ENCODE measurements at regions not wholly inside any gene's neighbourhood (a gene's known extent, or its start where the extent isn't known, plus 50 kb on each side); places are given as distances from the start of the nearest gene placed in this dataset.

DNA sequence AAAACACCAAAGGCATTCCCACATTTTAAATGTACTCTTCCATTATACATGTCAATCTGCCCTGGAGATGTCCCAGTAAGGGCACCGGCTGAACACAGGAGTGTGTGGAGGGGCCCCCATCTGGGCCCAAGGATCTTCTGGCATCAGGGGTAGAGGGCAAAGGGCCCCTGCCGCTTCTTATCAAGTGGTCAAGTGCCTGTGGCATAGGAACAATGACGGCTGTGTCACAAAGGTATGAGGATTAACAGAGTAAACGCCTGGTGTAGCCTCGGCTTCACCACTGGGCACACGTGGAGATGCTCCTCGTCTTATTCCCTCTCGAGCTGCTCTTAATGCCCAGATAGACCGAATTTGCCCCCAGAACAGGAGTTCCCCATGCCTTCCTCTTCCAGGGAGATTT is 169.7 kb upstream of the GLI2 start:
- 86% methylated on average over 9 of the region's 9 CpGs; no CpG with 5 or more reads in 1 of the 2 experiments for WGBS, 2 experiments (ENCODE audit: extremely low coverage in 1 of 2, insufficient coverage in 1 of 2, insufficient read length in 1 of 2, insufficient replicate concordance in 2 of 2, low coverage in 1 of 2, low lambda C conversion rate in 2 of 2, missing lambda C conversion rate in 1 of 2)
- no peak overlapping the region for H2BK120ac ChIP-seq (replicated peaks; ENCODE audit: low read depth, low read length)
- H3K27me3 ChIP-seq (replicated peaks in 1 of 4; ENCODE audit: control insufficient read depth in 3 of 4, extremely low read depth in 1 of 4, insufficient read depth in 3 of 4, low read length in 3 of 4) = peaks cover 0 to 6% (median 3%) of the 10 kb centered on the region in 4 experiments; a peak in 2 of 7 replicates
- H3K4me3 ChIP-seq (ENCODE audit: extremely low read depth in 1 of 4, insufficient read depth in 2 of 4, low read depth in 3 of 4, low read length in 4 of 4) = no peak overlapping the region
- no peak overlapping the region for H4K5ac ChIP-seq (ENCODE audit: insufficient read length, low read depth, low read length)
- H4K91ac ChIP-seq (replicated peaks; ENCODE audit: insufficient read length, low read length) = no peak overlapping the region
- no peak overlapping the region for H3K18ac ChIP-seq (ENCODE audit: extremely low read depth, low read length)
- H2BK20ac ChIP-seq (ENCODE audit: low read length) = no peak overlapping the region
- H3K9me3 ChIP-seq (ENCODE audit: insufficient read depth in 2 of 2, low read depth in 1 of 2, low read length in 1 of 2) = no peaks in the 10 kb centered on the region
- no peak overlapping the region for H3K56ac ChIP-seq (replicated peaks; ENCODE audit: insufficient read length, low read depth, low read length)
- TF ChIP-seq NANOG (IDR thresholded peaks at IDR 0.05; ENCODE audit: insufficient read depth, low read depth, low read length, poor library complexity, severe bottlenecking) (no peak), SIRT6 (IDR thresholded peaks at IDR 0.05; ENCODE audit: low read length) (no peak), SIX5 (IDR thresholded peaks at IDR 0.05; ENCODE audit: low read depth, low read length) (no peak), BCL11A (IDR thresholded peaks at IDR 0.05; ENCODE audit: low read depth in 2 of 2, low read length in 2 of 2) (no peak)
- peaks cover 0 to 4% (median 3%) of the 10 kb centered on the region in 4 experiments; a peak in 4 of 7 replicates for H3K4me1 ChIP-seq (replicated peaks in 1 of 4; ENCODE audit: control insufficient read depth in 3 of 4, insufficient read depth in 4 of 4, low read length in 3 of 4)
- H3K14ac ChIP-seq (ENCODE audit: insufficient read length) = no peak overlapping the region
- ChIA-PET CTCF (ENCODE audit: partially characterized antibody) (interaction anchor here (1.1 to 2.4 kb wide), 5 partner anchors 18 to 110 kb away, joined by 3 to 11 read pairs (median 3); no protein-coding TSS in a partner anchor), POLR2A (ENCODE audit: partially characterized antibody) (no interaction called here)
- no peaks in the 10 kb centered on the region for H3K79me1 ChIP-seq (ENCODE audit: low read depth, low read length)
- no peak overlapping the region for H3K27ac ChIP-seq (ENCODE audit: low read depth, low read length)
- DNase-seq (ENCODE audit: low read depth in 1 of 2, low spot score in 2 of 2) (no peak), FAIRE-seq (no peak)
- H2BK12ac ChIP-seq (ENCODE audit: low read depth, low read length) = no peak overlapping the region
- H2BK15ac ChIP-seq (ENCODE audit: low read length) = no peak overlapping the region
- no peaks in the 10 kb centered on the region for H3K79me2 ChIP-seq (ENCODE audit: control insufficient read depth in 1 of 2, insufficient read depth in 2 of 2, low read length in 2 of 2)
- H4K20me1 ChIP-seq (replicated peaks in 1 of 2; ENCODE audit: control insufficient read depth in 1 of 2, insufficient read depth in 2 of 2, low read length in 2 of 2) = peaks cover 2 to 3% of the 10 kb centered on the region in 2 experiments
- H3K4ac ChIP-seq (replicated peaks; ENCODE audit: insufficient read length, low read depth, low read length) = no peak overlapping the region
- no peak overlapping the region for H3K23ac ChIP-seq (ENCODE audit: insufficient read length)
- no peak overlapping the region for H4K8ac ChIP-seq (ENCODE audit: extremely low read depth, insufficient read depth, low read length)
- no peak overlapping the region for H3K4me2 ChIP-seq (ENCODE audit: insufficient read depth in 1 of 2, low read depth in 2 of 2, low read length in 2 of 2)
- no peak overlapping the region for H2AFZ ChIP-seq (ENCODE audit: low read length)
- no peak overlapping the region for H2AK5ac ChIP-seq (ENCODE audit: low read depth, low read length)
- no peak overlapping the region for H3K9ac ChIP-seq (replicated peaks in 1 of 4; ENCODE audit: extremely low read depth in 1 of 4, low read depth in 3 of 4, low read length in 3 of 4)
- no peaks in the 10 kb centered on the region for H3K23me2 ChIP-seq (ENCODE audit: low read depth, low read length)
- no peaks in the 10 kb centered on the region for H3K36me3 ChIP-seq (ENCODE audit: control insufficient read depth in 2 of 4, insufficient read depth in 4 of 4, low read length in 3 of 4)
- no peak overlapping the region for H2BK5ac ChIP-seq (ENCODE audit: low read depth, low read length)
